A549 (cell line): ENCODE measurements at regions not wholly inside any gene's neighbourhood (a gene's known extent, or its start where the extent isn't known, plus 50 kb on each side); places are given as distances from the start of the nearest gene placed in this dataset.

Experiments
- ATAC-seq, 2 experiments: fragments of 200-7000 bp in 1 of 2; fragments of >200 bp in 1 of 2; cut with Nextera tagmentation in 1 of 2; cut with Tn5 transposase in 1 of 2; 3 replicates each; pipeline versions ENCODE4 v1.8.0 to v1.9.1; 2018 to 2020; ENCODE audit warnings: mild to moderate bottlenecking in 1 of 2, moderate library complexity in 1 of 2
- CTCF ChIA-PET: fragments of 300-600 bp; sonication (Branson Sonifier 250); formaldehyde crosslinking; extraction: SDS; loops from one replicate; lab custom pipeline; 2021; ENCODE audit warnings: antibody characterized with exemption, inconsistent platforms; lab: Yijun Ruan, JAX
- POLR2A ChIA-PET: fragments of 350-600 bp; formaldehyde crosslinking; extraction: SDS; loops from one replicate; lab custom pipeline; 2021; ENCODE audit warnings: antibody characterized with exemption, inconsistent platforms; lab: Yijun Ruan, JAX
- DNase-seq, 2 experiments: peaks; one replicate each; pipeline versions ENCODE4 v3.0.0 to v3.0.0-alpha.2; 2011 to 2016; ENCODE audit warnings: low read depth in 1 of 2, low spot score in 1 of 2
- FAIRE-seq: peaks from 2 replicates; lab custom pipeline; 2011; peaks lifted over from hg19 to GRCh38; lab: Jason Lieb, UNC
- H3K27ac ChIP-seq, 2 experiments: fragments of >200 bp; sonication (Bioruptor Twin); formaldehyde crosslinking; 3 replicates each; pipeline ENCODE4 v1.5.1; 2016 to 2017
- H3K4me1 ChIP-seq: fragments of >200 bp; sonication (Bioruptor Twin); formaldehyde crosslinking; 3 replicates; pipeline ENCODE4 v1.6.1; 2016
- H3K4me2 ChIP-seq: fragments of >200 bp; sonication (Bioruptor Twin); formaldehyde crosslinking; 3 replicates; pipeline ENCODE4 v1.6.1; 2016
- H3K4me3 ChIP-seq: fragments of >200 bp; sonication (Bioruptor Twin); formaldehyde crosslinking; 3 replicates; pipeline ENCODE4 v1.5.1; 2016
- H3K9me3 ChIP-seq: fragments of >200 bp; sonication (Bioruptor Twin); formaldehyde crosslinking; 3 replicates; pipeline ENCODE4 v1.6.1; 2016
- BHLHE40 ChIP-seq: IDR thresholded peaks from 2 replicates; pipeline ENCODE4 v1.6.1; 2012; ENCODE audit warnings: low read depth, low read length, inconsistent platforms
- CBX8 ChIP-seq: fragments of 200-600 bp; sonication (generic); IDR thresholded peaks from 2 replicates; pipeline ENCODE4 v1.6.1; 2016
- CHD2 ChIP-seq: fragments of 150-350 bp; IDR thresholded peaks from 2 replicates; pipeline ENCODE4 v1.6.1; 2014; ENCODE audit warnings: low read length; ENCODE audit not compliant: partially characterized antibody
- CHD4 ChIP-seq: fragments of 200-600 bp; sonication (generic); IDR thresholded peaks from 2 replicates; pipeline ENCODE4 v1.6.1; 2016; ENCODE audit warnings: antibody characterized with exemption, mild to moderate bottlenecking, borderline replicate concordance
- EHF ChIP-seq: fragments of 250-450 bp; sonication (Bioruptor Pico); IDR thresholded peaks from 2 replicates; pipeline ENCODE4 v1.5.0; 2020; ENCODE audit warnings: mild to moderate bottlenecking
- EHMT2 ChIP-seq: fragments of 200-600 bp; sonication (generic); IDR thresholded peaks from 2 replicates; pipeline ENCODE4 v1.6.1; 2016; ENCODE audit warnings: antibody characterized with exemption, low read depth, mild to moderate bottlenecking, moderate library complexity
- EP300 ChIP-seq, 2 experiments: fragments of >200 bp; sonication (Bioruptor Twin); formaldehyde crosslinking; IDR thresholded peaks; 2 replicates in 1 of 2; 3 replicates in 1 of 2; pipeline ENCODE4 v1.6.1; 2016 to 2017
- GATA3 ChIP-seq: IDR thresholded peaks from 2 replicates; pipeline ENCODE4 v1.6.1; 2012; ENCODE audit warnings: borderline replicate concordance
- HEYL ChIP-seq: fragments of 250-450 bp; sonication (Bioruptor Pico); IDR thresholded peaks from 2 replicates; pipeline ENCODE4 v1.8.0; 2021; ENCODE audit warnings: mild to moderate bottlenecking, moderate library complexity
- HOXB5 ChIP-seq: fragments of 250-450 bp; sonication (Bioruptor Pico); IDR thresholded peaks from 2 replicates; pipeline ENCODE4 v1.5.0; 2020; ENCODE audit warnings: mild to moderate bottlenecking, moderate library complexity
- JUNB ChIP-seq: fragments of >200 bp; sonication (Bioruptor Twin); formaldehyde crosslinking; IDR thresholded peaks from 2 replicates; pipeline ENCODE4 v1.6.1; 2016
- KDM5A ChIP-seq: fragments of 200-600 bp; sonication (generic); IDR thresholded peaks from 2 replicates; pipeline ENCODE4 v1.6.1; 2016; ENCODE audit warnings: antibody characterized with exemption, mild to moderate bottlenecking
- MAFK ChIP-seq: fragments of 450-650 bp; IDR thresholded peaks from 2 replicates; pipeline ENCODE4 v1.6.1; 2014; ENCODE audit not compliant: partially characterized antibody
- NR3C1 ChIP-seq: fragments of >200 bp; sonication (Bioruptor Twin); formaldehyde crosslinking; IDR thresholded peaks from 3 replicates; pipeline ENCODE4 v1.6.1; 2017
- PHF8 ChIP-seq: fragments of 200-600 bp; sonication (generic); IDR thresholded peaks from 2 replicates; pipeline ENCODE4 v1.6.1; 2016; ENCODE audit warnings: low read depth, mild to moderate bottlenecking, antibody characterized with exemption, moderate library complexity, borderline replicate concordance
- POLR2AphosphoS2 ChIP-seq: conservative IDR thresholded peaks from 2 replicates; pipeline ENCODE4 v1.6.1; 2012; ENCODE audit warnings: low read length, improper control_type of control experiment, inconsistent platforms
- RAD21 ChIP-seq, 2 experiments: fragments of >200 bp in 1 of 2; sonication (Bioruptor Twin) in 1 of 2; formaldehyde crosslinking in 1 of 2; IDR thresholded peaks in 1 of 2; conservative IDR thresholded peaks in 1 of 2; 2 replicates in 1 of 2; 3 replicates in 1 of 2; pipeline ENCODE4 v1.6.1; 2012 to 2018; ENCODE audit warnings: inconsistent platforms in 1 of 2
- RNF2 ChIP-seq: fragments of 200-600 bp; sonication (generic); IDR thresholded peaks from 2 replicates; pipeline ENCODE4 v1.6.1; 2016; ENCODE audit warnings: low read depth, mild to moderate bottlenecking, antibody characterized with exemption, moderate library complexity, borderline replicate concordance
- SREBF2 ChIP-seq: fragments of 450-650 bp; IDR thresholded peaks from 2 replicates; pipeline ENCODE4 v1.6.1; 2014; ENCODE audit warnings: mild to moderate bottlenecking, moderate library complexity
- TFCP2L1 ChIP-seq: fragments of 250-450 bp; sonication (Bioruptor Pico); IDR thresholded peaks from 2 replicates; pipeline ENCODE4 v1.5.0; 2021; ENCODE audit warnings: mild to moderate bottlenecking
- ZC3H11A ChIP-seq: fragments of 450-650 bp; IDR thresholded peaks from 2 replicates; pipeline ENCODE4 v1.6.1; 2014; ENCODE audit warnings: antibody characterized with exemption, mild to moderate bottlenecking
- ZFP36 ChIP-seq: fragments of 450-650 bp; IDR thresholded peaks from 2 replicates; pipeline ENCODE4 v1.6.1; 2014; ENCODE audit warnings: borderline replicate concordance; ENCODE audit not compliant: partially characterized antibody
- ZNF302 ChIP-seq: fragments of 250-450 bp; sonication (Bioruptor Pico); IDR thresholded peaks from 2 replicates; pipeline ENCODE4 v1.9.0; 2021; ENCODE audit warnings: inconsistent platforms, mild to moderate bottlenecking, moderate library complexity
- WGBS: methylation state at CpG from one replicate; pipeline ENCODE4 v1.1.6; 2017; ENCODE audit errors: missing lambda C conversion rate; 5-methylcytosine and 5-hydroxymethylcytosine counted together
- TF ChIP-seq, protein P1 (sequence below): fragments of 200-600 bp; sonication (generic); IDR thresholded peaks from 2 replicates; pipeline ENCODE4 v1.6.1; 2016; ENCODE audit warnings: antibody characterized with exemption, mild to moderate bottlenecking, moderate library complexity
- TF ChIP-seq, protein P2 (sequence below): IDR thresholded peaks from 2 replicates; pipeline ENCODE4 v1.6.1; 2012
- TF ChIP-seq, protein P3 (sequence below): fragments of 250-450 bp; sonication (Bioruptor Pico); IDR thresholded peaks from 2 replicates; pipeline ENCODE4 v1.5.0; 2020; ENCODE audit warnings: low read depth, mild to moderate bottlenecking, moderate library complexity

DNA sequence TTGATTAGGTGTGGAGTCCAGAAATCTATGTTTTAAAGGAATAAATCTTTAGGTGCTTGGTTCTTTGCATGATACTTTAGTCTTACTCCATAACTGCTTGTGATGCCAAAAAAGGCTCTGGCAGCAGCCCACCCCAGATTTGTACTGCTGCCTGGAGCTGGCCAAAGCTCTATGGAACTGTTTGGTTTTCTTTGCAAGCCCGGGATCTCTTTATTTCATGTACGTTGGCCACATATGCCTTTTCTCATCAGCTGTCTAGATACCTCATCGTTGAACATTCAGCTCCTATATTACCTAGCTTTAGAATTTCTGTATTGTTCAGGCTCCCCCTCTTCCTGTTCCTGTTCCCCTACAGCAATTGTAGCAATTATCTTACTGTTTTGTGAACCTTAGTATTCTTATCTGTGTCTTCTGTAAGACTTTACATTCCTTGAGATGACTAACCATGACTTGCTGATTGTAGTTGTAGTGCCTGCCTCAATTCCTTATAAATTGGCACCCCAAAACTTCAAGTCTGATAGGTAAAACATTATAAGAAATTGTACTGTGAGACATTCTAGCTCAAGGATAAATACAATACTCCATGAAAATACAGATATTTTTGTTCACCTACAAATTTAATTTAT lies 199.4 kb upstream of the GPRIN3 start:
- WGBS: 11% methylated on average over 3 of the region's 3 CpGs
- no peak for ATAC-seq
- FAIRE-seq: no peak

DNA sequence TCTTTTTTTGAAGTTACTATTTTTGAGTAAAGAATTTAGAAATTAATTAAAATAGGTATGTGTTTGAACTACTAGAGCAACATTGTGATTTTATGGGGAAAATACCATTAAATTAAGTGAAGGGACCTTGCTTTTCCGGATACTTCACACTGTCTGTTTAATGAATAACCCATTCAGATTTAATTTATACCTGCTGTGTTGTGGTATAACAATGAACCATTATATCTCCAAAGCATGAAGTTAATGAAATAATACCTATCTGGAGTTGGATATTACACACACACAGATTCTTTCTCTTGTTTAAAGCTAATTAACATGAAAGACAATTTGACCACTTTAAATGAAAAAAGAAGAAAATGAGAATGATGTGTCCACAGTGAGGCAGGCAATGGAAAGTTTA lies 195.0 kb upstream of the GPRIN3 start:
- CTCF ChIA-PET: no interaction called here
- H3K4me1 ChIP-seq: no peaks in the 10 kb centered on the region; the same call in 2 of the 3 replicates
- POLR2A ChIA-PET: no interaction called here

More for the DNA sequence above, 199.4 kb upstream of the GPRIN3 start:
- POLR2A ChIA-PET: no interaction called here
- H3K4me1 ChIP-seq: no peaks in the 10 kb centered on the region
- CTCF ChIA-PET: no interaction called here
- H3K27ac ChIP-seq: no peak overlapping the region
- H3K9me3 ChIP-seq: no peaks in the 10 kb centered on the region
- no peak for TF ChIP-seq MAFK
- TF ChIP-seq CHD4: no peak
- no peak for TF ChIP-seq HEYL (CRISPR knock-in tag)
- TF ChIP-seq, protein P1, sequence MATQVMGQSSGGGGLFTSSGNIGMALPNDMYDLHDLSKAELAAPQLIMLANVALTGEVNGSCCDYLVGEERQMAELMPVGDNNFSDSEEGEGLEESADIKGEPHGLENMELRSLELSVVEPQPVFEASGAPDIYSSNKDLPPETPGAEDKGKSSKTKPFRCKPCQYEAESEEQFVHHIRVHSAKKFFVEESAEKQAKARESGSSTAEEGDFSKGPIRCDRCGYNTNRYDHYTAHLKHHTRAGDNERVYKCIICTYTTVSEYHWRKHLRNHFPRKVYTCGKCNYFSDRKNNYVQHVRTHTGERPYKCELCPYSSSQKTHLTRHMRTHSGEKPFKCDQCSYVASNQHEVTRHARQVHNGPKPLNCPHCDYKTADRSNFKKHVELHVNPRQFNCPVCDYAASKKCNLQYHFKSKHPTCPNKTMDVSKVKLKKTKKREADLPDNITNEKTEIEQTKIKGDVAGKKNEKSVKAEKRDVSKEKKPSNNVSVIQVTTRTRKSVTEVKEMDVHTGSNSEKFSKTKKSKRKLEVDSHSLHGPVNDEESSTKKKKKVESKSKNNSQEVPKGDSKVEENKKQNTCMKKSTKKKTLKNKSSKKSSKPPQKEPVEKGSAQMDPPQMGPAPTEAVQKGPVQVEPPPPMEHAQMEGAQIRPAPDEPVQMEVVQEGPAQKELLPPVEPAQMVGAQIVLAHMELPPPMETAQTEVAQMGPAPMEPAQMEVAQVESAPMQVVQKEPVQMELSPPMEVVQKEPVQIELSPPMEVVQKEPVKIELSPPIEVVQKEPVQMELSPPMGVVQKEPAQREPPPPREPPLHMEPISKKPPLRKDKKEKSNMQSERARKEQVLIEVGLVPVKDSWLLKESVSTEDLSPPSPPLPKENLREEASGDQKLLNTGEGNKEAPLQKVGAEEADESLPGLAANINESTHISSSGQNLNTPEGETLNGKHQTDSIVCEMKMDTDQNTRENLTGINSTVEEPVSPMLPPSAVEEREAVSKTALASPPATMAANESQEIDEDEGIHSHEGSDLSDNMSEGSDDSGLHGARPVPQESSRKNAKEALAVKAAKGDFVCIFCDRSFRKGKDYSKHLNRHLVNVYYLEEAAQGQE: no peak
- no peak for TF ChIP-seq EP300 (IDR thresholded peaks at IDR 0.05)
- H3K4me2 ChIP-seq: no peak overlapping the region
- no peak overlapping the region for H3K4me3 ChIP-seq
- no peak for DNase-seq

DNA sequence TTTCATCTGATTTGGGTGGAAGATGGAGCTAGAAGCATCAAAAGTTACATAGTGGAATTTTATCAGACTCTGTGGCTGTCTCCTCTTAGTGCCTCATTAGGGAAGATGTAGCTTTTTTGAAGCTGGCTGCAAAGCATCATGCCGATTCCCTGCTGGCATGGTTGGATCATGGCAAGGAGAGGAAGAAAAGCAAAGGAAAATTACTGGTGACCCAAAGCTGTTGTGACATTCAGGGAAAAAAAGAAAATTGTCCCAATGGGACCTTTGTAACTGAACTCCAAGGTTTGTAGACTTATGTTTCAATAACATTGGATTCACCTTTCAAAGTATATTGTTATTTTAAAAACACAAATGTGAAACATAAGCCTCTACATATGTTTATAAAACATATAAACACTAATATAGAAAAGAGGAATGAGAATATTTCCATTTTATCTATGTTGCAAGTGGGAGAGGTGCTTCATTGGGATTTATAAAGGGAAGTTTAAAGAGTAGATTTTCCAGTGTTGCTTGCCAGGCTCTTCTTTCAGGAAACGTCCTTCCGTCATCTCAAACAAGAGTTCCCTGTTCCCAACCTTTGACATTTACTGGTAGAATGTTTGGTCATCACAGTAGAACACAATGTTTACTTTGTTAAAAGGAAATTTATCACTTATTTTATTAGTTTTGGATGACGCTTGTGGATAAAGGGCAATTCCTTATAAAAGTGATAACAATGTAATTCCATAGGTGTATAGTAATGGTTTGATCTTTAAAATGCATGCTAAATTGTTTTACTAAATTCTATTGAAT lies 190.1 kb upstream of the GPRIN3 start:
- H3K4me2 ChIP-seq: peak overlapping the region; percentile 34; the same call in 2 of the 3 replicates
- POLR2A ChIA-PET: no interaction called here
- TF ChIP-seq PHF8 (no peak), CBX8 (no peak), ZFP36 (no peak), GATA3 (no peak), ZNF302 (CRISPR knock-in tag) (no peak), RAD21 (conservative IDR thresholded peaks at IDR 0.05 in 1 of 2, IDR thresholded peaks at IDR 0.05 in 1 of 2) (no peak), EP300 (IDR thresholded peaks at IDR 0.05) (no peak), EHF (CRISPR knock-in tag) (no peak)
- TF ChIP-seq, protein P2, sequence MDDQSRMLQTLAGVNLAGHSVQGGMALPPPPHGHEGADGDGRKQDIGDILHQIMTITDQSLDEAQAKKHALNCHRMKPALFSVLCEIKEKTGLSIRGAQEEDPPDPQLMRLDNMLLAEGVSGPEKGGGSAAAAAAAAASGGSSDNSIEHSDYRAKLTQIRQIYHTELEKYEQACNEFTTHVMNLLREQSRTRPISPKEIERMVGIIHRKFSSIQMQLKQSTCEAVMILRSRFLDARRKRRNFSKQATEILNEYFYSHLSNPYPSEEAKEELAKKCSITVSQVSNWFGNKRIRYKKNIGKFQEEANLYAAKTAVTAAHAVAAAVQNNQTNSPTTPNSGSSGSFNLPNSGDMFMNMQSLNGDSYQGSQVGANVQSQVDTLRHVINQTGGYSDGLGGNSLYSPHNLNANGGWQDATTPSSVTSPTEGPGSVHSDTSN: no peak
- H3K9me3 ChIP-seq: no peaks in the 10 kb centered on the region
- WGBS: 50% methylated on average over 4 of the region's 4 CpGs
- no peak overlapping the region for H3K27ac ChIP-seq
- ATAC-seq (no peak), DNase-seq (peak in 1 of 2 experiments; percentile 19), FAIRE-seq (no peak)
- no peak overlapping the region for H3K4me3 ChIP-seq
- CTCF ChIA-PET: interaction anchor here (1.1 kb wide), 1 partner anchor 15 kb away, joined by 3 read pairs; no protein-coding TSS in a partner anchor
- peaks cover 9% of the 10 kb centered on the region; the same call in 2 of the 3 replicates for H3K4me1 ChIP-seq

More for the DNA sequence above, 195.0 kb upstream of the GPRIN3 start:
- Histone ChIP-seq H3K4me3 (no peak overlapping the region), H3K9me3 (no peaks in the 10 kb centered on the region), H3K27ac (no peak overlapping the region)
- no peak for TF ChIP-seq NR3C1
- TF ChIP-seq ZC3H11A: no peak
- no peak for TF ChIP-seq MAFK
- TF ChIP-seq, protein P3, sequence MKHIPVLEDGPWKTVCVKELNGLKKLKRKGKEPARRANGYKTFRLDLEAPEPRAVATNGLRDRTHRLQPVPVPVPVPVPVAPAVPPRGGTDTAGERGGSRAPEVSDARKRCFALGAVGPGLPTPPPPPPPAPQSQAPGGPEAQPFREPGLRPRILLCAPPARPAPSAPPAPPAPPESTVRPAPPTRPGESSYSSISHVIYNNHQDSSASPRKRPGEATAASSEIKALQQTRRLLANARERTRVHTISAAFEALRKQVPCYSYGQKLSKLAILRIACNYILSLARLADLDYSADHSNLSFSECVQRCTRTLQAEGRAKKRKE (CRISPR knock-in tag): no peak
- TF ChIP-seq HOXB5: no peak
- TF ChIP-seq, protein P2: no peak
- TF ChIP-seq KDM5A: no peak
- TF ChIP-seq PHF8: no peak
- no peak for TF ChIP-seq TFCP2L1
- no peak for TF ChIP-seq POLR2AphosphoS2
- TF ChIP-seq SREBF2: no peak
- no peak for TF ChIP-seq BHLHE40
- no peak for TF ChIP-seq JUNB
- TF ChIP-seq EHMT2: no peak
- TF ChIP-seq RNF2: no peak
- no peak for TF ChIP-seq CHD2
- TF ChIP-seq, all 56 proteins: peak for 0
- ATAC-seq: no peak
- DNase-seq: no peak
- FAIRE-seq: no peak
- no peak overlapping the region for H3K4me2 ChIP-seq
- 70% methylated on average over 1 of the region's 1 CpG for WGBS
